Stimulated activated memory B cell treated with anti-CD40 and anti-IgM and Interleukin-4, amounts not matched to agents 10 μg/mL and 1 μg/mL and 100 μg/mL, for 72 hours (primary cell): ENCODE measurements at regions not wholly inside any gene's neighbourhood (a gene's known extent, or its start where the extent isn't known, plus 50 kb on each side); places are given as distances from the start of the nearest gene placed in this dataset.
"Not testable (repeated sequence)": the region's sequence is repeated elsewhere in the genome, so short reads cannot be mapped to it uniquely, and the experiment has no call there.

Experiments used
- ATAC-seq: fragments of 150-1000 bp; cut with Tn5 transposase; 2 replicates; pipeline ENCODE4 v1.10.0; 2021
- H3K27ac Mint-ChIP-seq: one replicate; pipeline ENCODE4 v1.8.0; 2022; ENCODE audit warnings: mild to moderate bottlenecking, mixed read lengths
- H3K27me3 Mint-ChIP-seq: one replicate; pipeline ENCODE4 v1.8.0; 2022; ENCODE audit warnings: mixed read lengths
- H3K36me3 Mint-ChIP-seq: one replicate; pipeline ENCODE4 v1.8.0; 2022; ENCODE audit warnings: mixed read lengths
- H3K4me1 Mint-ChIP-seq: one replicate; pipeline ENCODE4 v1.8.0; 2022; ENCODE audit warnings: mixed read lengths
- H3K4me3 Mint-ChIP-seq: one replicate; pipeline ENCODE4 v1.8.0; 2022; ENCODE audit warnings: mild to moderate bottlenecking, moderate library complexity, mixed read lengths
- H3K9me3 Mint-ChIP-seq: one replicate; pipeline ENCODE4 v1.8.0; 2022; ENCODE audit warnings: mixed read lengths

DNA sequence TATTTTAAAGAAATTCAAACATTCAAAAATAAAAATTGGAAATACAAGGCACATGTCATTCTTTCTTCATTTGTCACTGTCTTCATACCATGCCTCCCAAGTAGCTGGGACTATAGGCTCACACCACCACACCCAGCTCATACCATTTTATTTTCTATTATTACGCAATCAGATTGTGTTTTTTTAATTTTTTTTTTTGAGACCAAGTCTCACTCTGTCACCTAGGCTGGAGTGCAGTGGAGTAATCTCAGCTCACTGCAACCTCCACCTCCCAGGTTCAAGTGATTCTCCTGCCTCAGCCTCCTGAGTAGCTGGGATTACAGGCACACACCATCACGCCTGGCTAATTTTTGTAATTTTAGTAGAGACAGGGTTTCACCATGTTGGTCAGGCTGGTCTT is 526.1 kb downstream of the DTWD2 start:
- H3K9me3 Mint-ChIP-seq, H3K4me1 Mint-ChIP-seq, H3K36me3 Mint-ChIP-seq, ATAC-seq, H3K27ac Mint-ChIP-seq, H3K27me3 Mint-ChIP-seq, H3K4me3 Mint-ChIP-seq: not testable (repeated sequence)

DNA sequence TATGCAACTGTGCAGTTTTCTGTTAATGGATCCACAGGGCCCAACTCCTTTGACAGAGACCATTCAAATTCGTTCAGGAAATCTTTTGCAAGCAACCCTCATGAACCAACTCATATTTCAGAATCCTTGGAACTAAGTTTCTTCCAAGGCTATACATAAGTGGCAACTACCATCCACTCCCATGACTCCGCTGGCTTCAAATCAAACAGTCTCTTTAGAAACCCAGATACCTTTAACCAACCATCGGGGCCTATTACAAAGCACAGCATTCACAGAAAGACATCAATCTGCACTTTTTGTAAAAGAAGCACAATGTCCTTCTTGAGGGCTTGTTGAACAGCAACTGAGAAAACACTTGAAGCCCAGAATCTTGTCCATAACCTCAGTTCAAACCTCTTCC is 526.9 kb downstream of the DTWD2 start:
- Mint-ChIP-seq H3K9me3 (no peaks in the 10 kb centered on the region), H3K4me3 (no peak overlapping the region), H3K27me3 (no peaks in the 10 kb centered on the region), H3K27ac (no peak overlapping the region), H3K36me3 (no peaks in the 10 kb centered on the region), H3K4me1 (no peaks in the 10 kb centered on the region)
- ATAC-seq, result no peak

DNA sequence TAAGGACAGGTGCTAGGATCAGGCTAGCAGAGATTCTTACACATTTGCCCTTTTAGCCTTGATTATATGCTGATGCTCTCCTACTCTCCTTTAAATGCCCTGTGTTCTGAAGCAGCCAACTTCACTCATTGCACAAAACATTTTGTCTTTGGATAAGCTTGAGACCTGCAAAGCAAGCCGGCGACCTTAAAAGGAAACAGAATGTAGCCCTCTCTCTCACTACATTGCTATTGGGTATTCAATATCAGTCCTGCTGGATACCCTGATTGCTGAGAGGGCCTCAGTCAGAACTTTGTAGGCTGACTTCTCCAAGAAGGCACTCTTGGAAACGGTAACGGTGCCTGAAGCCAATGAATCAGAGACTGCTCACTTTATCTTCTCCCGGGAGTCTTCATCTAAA is 528.9 kb downstream of the DTWD2 start:
- H3K9me3 Mint-ChIP-seq, result no peaks in the 10 kb centered on the region
- H3K36me3 Mint-ChIP-seq, result no peaks in the 10 kb centered on the region
- H3K4me1 Mint-ChIP-seq, result no peaks in the 10 kb centered on the region
- H3K27me3 Mint-ChIP-seq, result no peaks in the 10 kb centered on the region
- H3K27ac Mint-ChIP-seq, result no peak overlapping the region
- no peak for ATAC-seq
- no peak overlapping the region for H3K4me3 Mint-ChIP-seq

DNA sequence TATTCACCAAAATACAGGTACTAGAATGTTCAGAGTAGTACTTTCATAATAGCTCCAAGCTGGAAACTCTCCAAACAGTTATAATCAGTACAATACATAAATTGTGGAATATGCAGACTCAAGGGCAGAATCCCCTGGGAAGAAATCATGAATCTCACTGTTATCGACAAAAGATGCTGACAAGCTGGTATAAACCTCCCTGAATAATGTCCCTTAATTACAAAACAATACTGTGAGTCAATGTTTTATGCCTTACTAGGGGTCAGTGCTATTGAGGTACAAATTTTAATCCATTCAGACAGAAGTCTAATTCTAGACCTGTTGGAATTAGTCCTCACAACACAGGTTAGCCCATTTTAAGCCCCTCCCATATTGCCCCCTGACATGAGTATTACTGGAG is 532.3 kb downstream of the DTWD2 start:
- Mint-ChIP-seq H3K4me3 (no peak overlapping the region), H3K27ac (no peak overlapping the region), H3K36me3 (no peaks in the 10 kb centered on the region), H3K27me3 (no peaks in the 10 kb centered on the region), H3K9me3 (no peaks in the 10 kb centered on the region), H3K4me1 (no peaks in the 10 kb centered on the region)
- ATAC-seq, result no peak

DNA sequence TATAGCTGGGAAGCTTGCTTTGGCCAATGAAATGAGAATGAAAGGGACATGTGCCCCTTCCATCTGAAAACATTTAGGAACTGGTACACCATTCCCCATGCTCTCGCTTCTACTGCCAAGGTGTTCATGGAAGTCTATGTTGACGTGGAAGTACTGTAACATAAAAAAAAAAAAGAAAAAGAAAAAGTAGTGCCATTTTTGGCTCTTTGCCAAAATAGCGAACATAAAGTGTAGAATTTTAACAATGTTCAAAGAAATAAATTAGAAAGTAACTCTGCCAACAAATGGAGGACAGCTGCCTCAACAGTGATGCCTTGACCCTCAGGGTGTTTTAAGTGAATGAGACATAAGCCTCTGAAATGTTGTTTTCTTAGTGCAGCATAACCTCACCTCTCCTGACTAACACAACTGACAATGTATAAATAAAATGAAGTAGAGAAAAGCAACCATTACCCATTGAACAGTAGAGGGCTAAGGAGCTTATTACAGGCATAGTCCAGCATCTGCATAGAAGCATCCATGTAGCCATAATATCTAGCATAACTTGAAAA is 536.6 kb downstream of the DTWD2 start:
- no peaks in the 10 kb centered on the region for H3K9me3 Mint-ChIP-seq
- H3K4me3 Mint-ChIP-seq, result no peak overlapping the region
- H3K36me3 Mint-ChIP-seq, result no peaks in the 10 kb centered on the region
- no peak for ATAC-seq
- no peaks in the 10 kb centered on the region for H3K27me3 Mint-ChIP-seq
- H3K27ac Mint-ChIP-seq, result no peak overlapping the region
- H3K4me1 Mint-ChIP-seq, result no peaks in the 10 kb centered on the region

DNA sequence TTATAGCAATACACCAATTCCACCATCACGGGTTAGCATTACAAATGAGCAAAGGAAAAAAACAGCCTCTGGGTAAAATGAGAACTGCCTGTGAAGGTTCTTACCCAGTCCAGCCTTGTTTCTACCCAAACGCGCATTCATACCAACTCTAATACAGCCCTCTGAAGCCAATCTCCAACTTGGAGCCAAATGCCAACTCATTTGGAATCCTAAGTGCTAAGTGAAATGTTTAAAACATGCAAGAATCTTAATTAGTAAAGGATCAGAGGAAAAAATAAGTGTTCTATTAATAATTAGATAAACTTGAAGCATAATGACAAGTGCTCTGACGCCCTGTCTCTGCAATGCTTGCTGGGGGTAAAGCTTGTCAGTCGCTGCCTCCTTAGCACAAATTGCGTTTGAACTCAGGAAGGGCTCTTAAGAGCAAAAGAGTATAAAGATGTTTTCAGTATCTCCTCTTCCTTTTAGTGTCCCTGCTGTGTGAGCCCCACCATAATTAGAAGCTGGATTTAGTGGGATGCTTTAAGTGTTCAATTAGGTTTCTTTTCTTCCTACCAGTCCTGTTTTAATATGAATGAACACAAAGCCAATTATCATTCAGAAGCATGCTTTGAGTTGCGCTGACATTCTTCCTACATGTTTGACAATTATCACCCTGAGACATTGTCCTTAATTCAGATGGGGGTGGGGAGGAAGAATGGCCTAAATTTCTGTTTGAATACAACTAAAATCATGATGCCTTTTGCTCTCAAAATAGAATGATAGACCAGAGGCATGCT is 537.6 kb downstream of the DTWD2 start:
- Mint-ChIP-seq H3K27me3 (no peaks in the 10 kb centered on the region), H3K4me3 (no peak overlapping the region), H3K36me3 (no peaks in the 10 kb centered on the region), H3K4me1 (no peaks in the 10 kb centered on the region), H3K9me3 (no peaks in the 10 kb centered on the region), H3K27ac (no peak overlapping the region)
- no peak for ATAC-seq

DNA sequence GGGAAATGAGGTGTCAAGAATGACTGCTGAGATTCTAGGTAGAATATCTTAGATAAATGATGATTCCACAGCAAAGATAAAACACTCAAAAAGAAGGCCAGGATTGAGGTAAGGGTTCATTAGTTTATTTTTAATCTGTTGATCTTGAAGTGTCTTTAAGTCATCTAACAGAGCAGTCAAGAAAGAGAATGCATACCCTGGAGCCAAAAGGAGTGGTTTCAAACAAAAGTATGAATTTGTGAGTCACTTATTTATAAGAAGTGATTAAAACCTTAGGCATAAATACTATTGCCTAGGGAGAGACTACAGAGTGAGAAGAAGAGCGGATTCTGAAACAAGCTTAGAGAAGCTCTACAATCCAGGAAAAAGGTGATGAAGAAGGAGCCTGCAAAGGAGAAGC is 541.0 kb downstream of the DTWD2 start:
- no peaks in the 10 kb centered on the region for H3K9me3 Mint-ChIP-seq
- H3K36me3 Mint-ChIP-seq, result no peaks in the 10 kb centered on the region
- no peak overlapping the region for H3K4me3 Mint-ChIP-seq
- no peaks in the 10 kb centered on the region for H3K27me3 Mint-ChIP-seq
- H3K4me1 Mint-ChIP-seq, result no peaks in the 10 kb centered on the region
- no peak for ATAC-seq
- no peak overlapping the region for H3K27ac Mint-ChIP-seq

DNA sequence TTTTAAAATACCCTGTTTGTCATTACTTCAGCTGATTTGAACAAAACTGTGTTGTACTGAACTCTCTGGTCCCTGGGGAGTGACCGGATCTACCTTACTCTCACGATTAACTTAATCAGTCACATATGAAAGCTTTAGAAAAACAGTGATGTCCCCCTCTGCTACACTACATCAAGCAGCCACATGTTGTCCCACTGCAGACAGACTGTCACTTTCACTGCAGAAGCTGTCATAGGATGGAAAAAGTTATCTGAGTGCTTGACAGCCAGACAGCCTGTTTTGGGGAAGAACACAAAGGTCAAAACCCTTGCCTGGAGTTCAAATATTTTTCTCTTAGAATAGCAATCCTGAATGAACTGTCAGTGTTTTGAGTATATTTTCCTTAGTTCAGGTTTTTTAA is 546.4 kb downstream of the DTWD2 start:
- Mint-ChIP-seq H3K27ac (no peak overlapping the region), H3K36me3 (no peaks in the 10 kb centered on the region), H3K4me1 (no peaks in the 10 kb centered on the region), H3K4me3 (no peak overlapping the region), H3K27me3 (no peaks in the 10 kb centered on the region), H3K9me3 (no peaks in the 10 kb centered on the region)
- ATAC-seq, result no peak

DNA sequence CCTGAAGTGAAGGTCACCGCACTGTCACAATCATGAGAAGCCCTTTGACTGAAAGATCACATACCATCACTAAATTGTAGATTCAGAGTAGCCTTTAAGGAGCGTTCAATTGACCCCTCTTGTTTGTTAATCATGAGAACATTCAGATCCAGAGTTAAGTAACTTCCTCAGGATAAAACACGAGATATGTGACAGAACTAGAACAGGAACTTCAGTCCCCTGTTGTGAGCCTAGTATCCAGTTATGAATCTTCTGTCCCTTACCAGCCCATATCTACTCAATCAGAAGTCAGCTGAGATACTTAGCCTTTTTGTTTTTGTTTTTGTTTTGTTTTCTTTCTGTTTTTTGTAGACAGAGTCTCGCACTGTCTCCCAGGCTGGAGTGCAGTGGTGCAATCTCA is 547.3 kb downstream of the DTWD2 start:
- Mint-ChIP-seq H3K36me3 (no peaks in the 10 kb centered on the region), H3K27ac (no peak overlapping the region), H3K9me3 (no peaks in the 10 kb centered on the region), H3K4me1 (no peaks in the 10 kb centered on the region), H3K27me3 (no peaks in the 10 kb centered on the region), H3K4me3 (no peak overlapping the region)
- no peak for ATAC-seq

DNA sequence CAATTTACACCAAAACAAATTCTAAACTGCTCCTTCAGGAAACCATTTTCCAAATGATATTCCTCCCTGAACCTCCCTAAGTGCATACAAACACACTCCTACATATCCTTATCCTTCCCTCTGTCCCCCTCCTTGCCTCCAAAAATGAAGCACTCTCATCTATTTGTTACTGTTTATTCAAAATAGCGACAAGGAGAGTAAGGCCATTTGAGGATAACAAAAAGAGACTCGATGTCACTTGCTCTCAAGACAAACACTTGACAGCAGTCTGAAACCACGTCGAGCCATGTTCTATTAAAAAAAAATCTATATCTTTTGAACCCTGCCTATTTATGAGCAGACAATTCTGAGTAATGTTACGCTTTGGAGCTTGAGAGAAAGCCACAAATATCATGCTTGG is 547.9 kb downstream of the DTWD2 start:
- no peaks in the 10 kb centered on the region for H3K4me1 Mint-ChIP-seq
- no peak overlapping the region for H3K4me3 Mint-ChIP-seq
- no peaks in the 10 kb centered on the region for H3K36me3 Mint-ChIP-seq
- H3K9me3 Mint-ChIP-seq, result no peaks in the 10 kb centered on the region
- no peak overlapping the region for H3K27ac Mint-ChIP-seq
- ATAC-seq, result no peak
- no peaks in the 10 kb centered on the region for H3K27me3 Mint-ChIP-seq

DNA sequence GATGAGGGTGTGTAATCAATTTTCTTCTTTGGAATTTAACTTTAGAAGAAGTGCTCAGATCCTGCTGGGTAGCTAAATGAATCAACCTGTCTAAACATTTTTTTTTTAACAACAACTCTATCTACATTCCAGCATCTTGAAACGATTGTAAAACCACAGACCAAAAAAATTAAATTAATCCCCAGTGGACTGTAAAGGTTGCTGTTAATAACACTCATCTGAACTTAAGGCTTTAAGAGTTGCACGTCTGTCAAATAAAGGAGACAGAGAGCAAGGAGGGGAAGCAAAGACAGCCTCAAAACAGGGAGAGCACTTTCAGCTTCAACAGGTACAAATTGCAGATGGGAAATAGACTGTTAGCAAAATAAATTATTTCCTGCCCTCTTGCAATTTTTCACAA is 548.5 kb downstream of the DTWD2 start:
- Mint-ChIP-seq H3K36me3 (no peaks in the 10 kb centered on the region), H3K27me3 (no peaks in the 10 kb centered on the region), H3K4me3 (no peak overlapping the region), H3K27ac (no peak overlapping the region), H3K9me3 (no peaks in the 10 kb centered on the region), H3K4me1 (no peaks in the 10 kb centered on the region)
- no peak for ATAC-seq

DNA sequence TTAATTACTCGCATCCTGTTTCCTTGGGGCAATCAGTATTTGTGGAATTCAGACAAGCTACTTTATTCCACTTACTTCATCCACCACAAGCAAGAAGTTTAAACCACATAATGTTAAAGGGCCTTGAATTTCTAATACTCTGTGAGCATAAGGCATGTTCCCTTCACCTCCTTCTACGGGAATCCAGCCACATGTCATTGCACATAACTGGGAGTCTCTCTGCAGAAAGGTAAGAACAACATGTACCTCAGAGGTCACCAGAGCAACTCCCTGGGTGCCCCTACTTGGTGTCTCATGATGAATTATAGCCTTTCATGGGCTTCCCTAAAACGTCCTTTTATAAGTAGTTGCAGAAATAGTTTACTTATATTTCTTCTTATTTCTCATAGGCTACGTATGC is 553.2 kb downstream of the DTWD2 start:
- Mint-ChIP-seq H3K4me1 (no peaks in the 10 kb centered on the region), H3K27me3 (no peaks in the 10 kb centered on the region), H3K36me3 (no peaks in the 10 kb centered on the region), H3K9me3 (no peaks in the 10 kb centered on the region), H3K4me3 (no peak overlapping the region), H3K27ac (no peak overlapping the region)
- no peak for ATAC-seq

DNA sequence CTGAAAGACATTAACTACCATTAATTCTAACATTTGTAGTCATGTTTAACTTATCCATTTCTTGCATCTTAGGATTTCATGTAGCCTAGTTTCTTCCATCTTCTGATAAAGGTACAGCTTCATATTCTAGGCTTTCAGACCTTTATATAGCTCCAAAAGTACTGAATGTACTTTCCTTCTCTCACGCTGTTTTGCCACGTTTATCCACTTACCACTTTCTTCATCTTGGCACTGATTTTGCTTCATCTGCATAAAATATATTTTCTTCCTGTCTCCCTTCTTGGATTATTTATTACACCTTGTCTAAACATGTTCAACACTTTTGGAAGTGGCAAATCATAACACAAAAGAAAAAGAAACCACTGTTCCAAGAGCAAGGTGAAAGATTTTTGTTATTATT is 553.8 kb downstream of the DTWD2 start:
- H3K27me3 Mint-ChIP-seq, result no peaks in the 10 kb centered on the region
- no peaks in the 10 kb centered on the region for H3K4me1 Mint-ChIP-seq
- no peak overlapping the region for H3K4me3 Mint-ChIP-seq
- no peaks in the 10 kb centered on the region for H3K36me3 Mint-ChIP-seq
- no peak overlapping the region for H3K27ac Mint-ChIP-seq
- H3K9me3 Mint-ChIP-seq, result no peaks in the 10 kb centered on the region
- no peak for ATAC-seq

DNA sequence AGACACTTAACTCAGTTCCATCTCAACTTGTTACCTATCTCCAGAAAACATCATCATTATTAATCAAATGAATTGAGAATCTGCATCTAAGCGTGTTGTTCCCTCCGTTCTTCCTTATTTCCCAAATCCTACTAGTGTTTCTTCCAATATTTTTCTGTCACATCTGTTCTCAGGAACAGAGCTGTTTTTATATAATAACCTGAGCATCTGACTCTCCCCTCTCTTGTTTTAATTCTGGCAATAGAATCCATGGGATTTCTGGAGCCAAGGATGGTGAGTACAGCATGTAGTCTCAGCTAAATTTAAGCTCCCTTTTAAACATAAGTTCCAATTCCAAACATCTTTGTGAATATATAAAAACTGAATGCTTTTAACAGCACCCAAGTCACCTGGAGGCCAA is 558.3 kb downstream of the DTWD2 start:
- no peak for ATAC-seq
- Mint-ChIP-seq H3K27ac (no peak overlapping the region), H3K9me3 (peaks cover 2% of the 10 kb centered on the region), H3K27me3 (no peaks in the 10 kb centered on the region), H3K4me3 (no peak overlapping the region), H3K4me1 (no peaks in the 10 kb centered on the region), H3K36me3 (no peaks in the 10 kb centered on the region)

DNA sequence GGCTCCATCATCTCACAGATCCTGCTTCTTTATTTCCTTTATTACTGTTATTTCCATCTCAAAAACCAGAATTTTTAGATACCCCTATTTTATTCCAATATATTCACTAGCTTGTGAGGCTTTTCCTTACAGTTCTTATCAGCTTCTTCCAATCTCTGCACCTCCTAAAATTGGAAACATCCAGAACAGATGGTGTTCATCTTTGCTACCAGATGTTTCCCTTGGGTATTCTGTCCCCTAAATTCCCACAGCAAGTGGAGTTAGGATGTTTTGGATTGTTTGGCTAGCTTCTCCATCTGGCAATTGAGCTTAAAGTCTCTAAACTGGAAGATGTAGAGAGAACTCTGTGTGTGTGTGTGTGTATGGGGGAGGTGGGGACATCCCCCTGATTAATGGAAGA is 580.4 kb downstream of the DTWD2 start:
- ATAC-seq, result no peak
- no peak overlapping the region for H3K4me3 Mint-ChIP-seq
- H3K27me3 Mint-ChIP-seq, result no peaks in the 10 kb centered on the region
- no peak overlapping the region for H3K27ac Mint-ChIP-seq
- no peaks in the 10 kb centered on the region for H3K4me1 Mint-ChIP-seq
- H3K9me3 Mint-ChIP-seq, result no peaks in the 10 kb centered on the region
- no peaks in the 10 kb centered on the region for H3K36me3 Mint-ChIP-seq

DNA sequence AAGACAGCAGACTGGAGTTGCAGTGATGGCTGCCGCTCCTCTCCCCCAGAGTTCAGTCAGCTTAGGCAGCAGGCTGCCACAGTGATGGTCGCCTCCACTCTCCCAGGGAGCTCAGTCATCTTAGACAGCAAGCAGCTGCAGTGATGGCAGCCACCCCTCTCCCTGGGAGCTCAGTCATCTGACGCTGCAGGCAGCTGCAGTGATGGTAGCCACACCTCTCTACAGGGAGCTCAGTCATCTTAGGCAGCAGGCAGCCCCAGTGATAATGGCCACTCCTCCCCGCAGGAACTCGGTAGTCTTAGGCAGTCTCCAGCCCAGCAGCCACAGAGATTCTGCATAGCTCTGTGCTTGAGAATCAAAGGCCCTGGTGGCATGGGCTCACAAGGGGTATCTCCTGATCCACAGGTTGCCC is 582.7 kb downstream of the DTWD2 start:
- Mint-ChIP-seq H3K27me3 (no peaks in the 10 kb centered on the region), H3K4me3 (no peak overlapping the region), H3K27ac (no peak overlapping the region), H3K9me3 (no peaks in the 10 kb centered on the region), H3K36me3 (no peaks in the 10 kb centered on the region), H3K4me1 (no peaks in the 10 kb centered on the region)
- ATAC-seq, result peak; percentile 31
